Gastroesophageal sphincter (tissue), 4 donors: ENCODE measurements at regions not wholly inside any gene's neighbourhood (a gene's known extent, or its start where the extent isn't known, plus 50 kb on each side); places are given as distances from the start of the nearest gene placed in this dataset.

ENCODE experiments used
- ATAC-seq: fragments of 150-250 bp; one replicate; pipeline ENCODE4 v1.9.1; 2016; ENCODE audit warnings: mild to moderate bottlenecking, moderate library complexity
- H3K27ac ChIP-seq, 4 donors: fragments of 200-600 bp; sonication (generic) in 3 of 4; 1 replicate in 3 of 4; 2 replicates in 1 of 4; pipeline ENCODE4 v1.5.1; 2016 to 2019
- H3K27me3 ChIP-seq: fragments of 200-600 bp; sonication (generic); one replicate; pipeline ENCODE4 v1.5.1; 2019
- H3K36me3 ChIP-seq, 2 donors: fragments of 200-600 bp; sonication (generic); one replicate each; pipeline ENCODE4 v1.5.1; 2019; ENCODE audit warnings: control low read depth in 1 of 2
- H3K4me1 ChIP-seq, 3 donors: fragments of 200-600 bp; sonication (generic); 1 replicate in 2 of 3; 2 replicates in 1 of 3; pipeline ENCODE4 v1.5.1; 2016 to 2019; ENCODE audit warnings: control low read depth in 2 of 3
- H3K4me3 ChIP-seq, 2 donors: fragments of 200-600 bp; sonication (generic); one replicate each; pipeline ENCODE4 v1.5.1; 2019; ENCODE audit warnings: mild to moderate bottlenecking in 1 of 2, moderate library complexity in 1 of 2
- H3K9me3 ChIP-seq, 3 donors: fragments of 200-600 bp; sonication (generic); one replicate each; pipeline ENCODE4 v1.5.1; 2017 to 2019; ENCODE audit warnings: control low read depth in 2 of 3
- CTCF ChIP-seq, 4 experiments: fragments of 200-600 bp in 2 of 4; fragments of 450-650 bp in 2 of 4; sonication (generic) in 1 of 4; IDR thresholded peaks; one replicate each; pipeline ENCODE4 v1.5.1; 2017 to 2019; ENCODE audit warnings: antibody characterized with exemption in 4 of 4, mild to moderate bottlenecking in 2 of 4, moderate library complexity in 2 of 4
- EP300 ChIP-seq: sonication (generic); formaldehyde crosslinking; IDR thresholded peaks from one replicate; pipeline ENCODE4 v1.6.1; 2017; ENCODE audit warnings: antibody characterized with exemption, mild to moderate bottlenecking
- POLR2A ChIP-seq, 2 donors: fragments of 450-650 bp; IDR thresholded peaks; one replicate each; pipeline ENCODE4 v1.6.1; 2017; ENCODE audit warnings: antibody characterized with exemption in 2 of 2, mild to moderate bottlenecking in 2 of 2, moderate library complexity in 1 of 2
- POLR2AphosphoS5 ChIP-seq: sonication (generic); formaldehyde crosslinking; IDR thresholded peaks from one replicate; pipeline ENCODE4 v1.6.1; 2017; ENCODE audit warnings: antibody characterized with exemption
- WGBS, 2 donors: methylation state at CpG; one replicate each; pipeline ENCODE4 v1.1.5; 2018; ENCODE audit warnings: low coverage in 1 of 2; 5-methylcytosine and 5-hydroxymethylcytosine counted together

DNA sequence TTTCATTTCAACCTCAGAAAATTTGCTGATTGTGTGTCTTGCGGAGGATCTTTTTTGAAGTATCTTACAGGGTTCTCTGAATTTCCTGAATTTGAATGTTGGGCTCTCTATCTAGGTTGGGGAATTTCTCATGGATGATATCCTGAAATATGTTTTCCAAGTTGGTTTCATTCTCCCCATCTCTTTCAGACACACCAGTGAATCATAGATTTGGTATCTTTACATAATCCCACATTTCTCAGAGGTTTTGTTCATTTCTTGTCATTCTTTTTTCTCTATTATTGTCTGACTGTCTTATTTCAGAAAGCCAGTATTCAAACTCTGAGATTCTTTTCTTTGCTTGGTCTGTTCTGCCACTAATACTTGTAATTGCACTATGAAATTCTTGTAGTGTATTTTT lies 456.9 kb downstream of the PRELID2 start:
- Histone ChIP-seq H3K27me3 (no peaks in the 10 kb centered on the region), H3K4me1 (no peaks in the 10 kb centered on the region), H3K27ac (no peak overlapping the region), H3K36me3 (peaks cover 0 to 7% of the 10 kb centered on the region in 2 donors), H3K9me3 (peaks cover 0 to 45% (median 0%) of the 10 kb centered on the region in 3 donors), H3K4me3 (no peak overlapping the region)
- WGBS, 2 donors = 20% methylated on average over 1 of the region's 1 CpG; no CpG with 5 or more reads in 1 of the 2 donors
- no peak for TF ChIP-seq POLR2AphosphoS5
- TF ChIP-seq CTCF (IDR thresholded peaks at IDR 0.05) = no peak
- no peak for TF ChIP-seq EP300
- TF ChIP-seq POLR2A (IDR thresholded peaks at IDR 0.05) = no peak
- ATAC-seq = no peak

- ATAC-seq = no peak
- no CpG with 5 or more reads among the region's 2 CpGs for WGBS, 2 donors
- Histone ChIP-seq H3K9me3 (peaks cover 0 to 57% (median 0%) of the 10 kb centered on the region in 3 donors), H3K4me3 (no peak overlapping the region), H3K36me3 (no peaks in the 10 kb centered on the region), H3K27ac (no peak overlapping the region), H3K4me1 (no peaks in the 10 kb centered on the region), H3K27me3 (no peaks in the 10 kb centered on the region)
- TF ChIP-seq POLR2A (IDR thresholded peaks at IDR 0.05) (no peak), POLR2AphosphoS5 (no peak), EP300 (no peak), CTCF (IDR thresholded peaks at IDR 0.05) (no peak)
Measured at GRCh38 chr5:145375521-145375920, 459.6 kb downstream of the PRELID2 start.

GRCh38 chr5:145365464-145365863 lies 469.7 kb downstream of the PRELID2 start:
- TF ChIP-seq CTCF (IDR thresholded peaks at IDR 0.05) (no peak), EP300 (no peak)
- H3K4me3 ChIP-seq = no peak overlapping the region
- no peaks in the 10 kb centered on the region for H3K27me3 ChIP-seq
- 65 to 71% methylated on average over 3 of the region's 3 CpGs for WGBS, 2 donors
- no peak for ATAC-seq
- no peaks in the 10 kb centered on the region for H3K36me3 ChIP-seq
- H3K9me3 ChIP-seq = peaks cover 0 to 15% (median 0%) of the 10 kb centered on the region in 3 donors
- H3K4me1 ChIP-seq = no peaks in the 10 kb centered on the region
- no peak overlapping the region for H3K27ac ChIP-seq

- H3K36me3 ChIP-seq = no peaks in the 10 kb centered on the region
- WGBS, 2 donors = 66 to 77% methylated on average over 2 of the region's 2 CpGs
- H3K4me1 ChIP-seq = no peaks in the 10 kb centered on the region
- ATAC-seq = no peak
- no peak overlapping the region for H3K4me3 ChIP-seq
- H3K27me3 ChIP-seq = no peaks in the 10 kb centered on the region
- H3K27ac ChIP-seq = no peak overlapping the region
- H3K9me3 ChIP-seq = peaks cover 0 to 10% (median 0%) of the 10 kb centered on the region in 3 donors
- TF ChIP-seq POLR2A (IDR thresholded peaks at IDR 0.05) = no peak
- no peak for TF ChIP-seq CTCF (IDR thresholded peaks at IDR 0.05)
- no peak for TF ChIP-seq POLR2AphosphoS5
- TF ChIP-seq EP300 = no peak
Measured at GRCh38 chr5:145362266-145362665, 472.9 kb downstream of the PRELID2 start.

DNA sequence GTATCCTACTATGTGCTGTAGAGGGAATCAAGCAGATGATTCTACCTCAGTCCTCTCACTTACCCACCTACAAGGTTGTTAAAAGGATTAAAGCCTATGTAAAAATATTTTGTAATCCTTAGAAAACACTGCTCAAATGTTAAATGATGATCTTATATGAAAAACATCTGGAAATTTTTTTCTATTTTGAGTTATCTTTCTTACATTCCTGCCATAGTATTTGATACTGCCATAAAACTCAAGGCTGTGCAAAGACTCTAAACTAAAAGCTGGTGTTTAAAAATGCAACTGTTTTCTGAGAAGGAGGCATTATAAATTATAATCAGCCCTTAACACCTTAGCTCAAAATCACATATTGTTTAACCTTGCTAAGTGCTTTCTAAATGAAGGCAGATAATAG lies 474.2 kb downstream of the PRELID2 start:
- H3K4me1 ChIP-seq = no peaks in the 10 kb centered on the region
- H3K36me3 ChIP-seq = no peaks in the 10 kb centered on the region
- H3K27me3 ChIP-seq = no peaks in the 10 kb centered on the region
- no peak overlapping the region for H3K4me3 ChIP-seq
- H3K27ac ChIP-seq = no peak overlapping the region
- no peak for TF ChIP-seq CTCF (IDR thresholded peaks at IDR 0.05)
- no peak for TF ChIP-seq POLR2AphosphoS5
- no peak for TF ChIP-seq EP300
- no peak for TF ChIP-seq POLR2A (IDR thresholded peaks at IDR 0.05)
- no peak for ATAC-seq
- H3K9me3 ChIP-seq = peaks cover 0 to 19% (median 0%) of the 10 kb centered on the region in 3 donors
